VCaP (cell line): ENCODE measurements at regions not wholly inside any gene's neighbourhood (a gene's known extent, or its start where the extent isn't known, plus 50 kb on each side); places are given as distances from the start of the nearest gene placed in this dataset.

Source experiments
- H3K27ac ChIP-seq: fragments of 450-650 bp; 2 replicates; pipeline ENCODE4 v1.5.1; 2017
- CTCF ChIP-seq: fragments of 450-650 bp; conservative IDR thresholded peaks from 2 replicates; pipeline ENCODE4 v1.5.1; 2017; ENCODE audit warnings: mild to moderate bottlenecking, moderate library complexity

- TF ChIP-seq CTCF, result no peak
- H3K27ac ChIP-seq, result no peak overlapping the region
Observed at GRCh38 chr10:130606001-130606405, 469.8 kb downstream of the GLRX3 start.

- no peak for TF ChIP-seq CTCF
- H3K27ac ChIP-seq, result no peak overlapping the region
Observed at GRCh38 chr10:130607366-130607765, 471.2 kb downstream of the GLRX3 start.

- TF ChIP-seq CTCF, result no peak
- H3K27ac ChIP-seq, result no peak overlapping the region
Observed at GRCh38 chr10:130611239-130611638, 475.0 kb downstream of the GLRX3 start.

- no peak for TF ChIP-seq CTCF
- no peak overlapping the region for H3K27ac ChIP-seq
Observed at GRCh38 chr10:130615457-130615856, 479.3 kb downstream of the GLRX3 start.

GRCh38 chr10:130617985-130618384, 481.8 kb downstream of the GLRX3 start:
- no peak for TF ChIP-seq CTCF
- no peak overlapping the region for H3K27ac ChIP-seq

- no peak for TF ChIP-seq CTCF
- H3K27ac ChIP-seq, result no peak overlapping the region
Observed at GRCh38 chr10:130618647-130619046, 482.5 kb downstream of the GLRX3 start.

GRCh38 chr10:130621231-130621775, 485.1 kb downstream of the GLRX3 start:
- no peak for TF ChIP-seq CTCF
- no peak overlapping the region for H3K27ac ChIP-seq
